HG03039 (cell line): ENCODE measurements at regions not wholly inside any gene's neighbourhood (a gene's known extent, or its start where the extent isn't known, plus 50 kb on each side); places are given as distances from the start of the nearest gene placed in this dataset.

Experiments used
- ATAC-seq: cut with Tn5 transposase; IDR thresholded peaks from one replicate; pipeline ENCODE4 v1.9.1; 2021; ENCODE audit warnings: mild to moderate bottlenecking, moderate library complexity; ENCODE audit not compliant: unreplicated experiment

GRCh38 chr2:120893811-120894584 lies 158.3 kb downstream of the GLI2 start:
- ATAC-seq = no peak

DNA sequence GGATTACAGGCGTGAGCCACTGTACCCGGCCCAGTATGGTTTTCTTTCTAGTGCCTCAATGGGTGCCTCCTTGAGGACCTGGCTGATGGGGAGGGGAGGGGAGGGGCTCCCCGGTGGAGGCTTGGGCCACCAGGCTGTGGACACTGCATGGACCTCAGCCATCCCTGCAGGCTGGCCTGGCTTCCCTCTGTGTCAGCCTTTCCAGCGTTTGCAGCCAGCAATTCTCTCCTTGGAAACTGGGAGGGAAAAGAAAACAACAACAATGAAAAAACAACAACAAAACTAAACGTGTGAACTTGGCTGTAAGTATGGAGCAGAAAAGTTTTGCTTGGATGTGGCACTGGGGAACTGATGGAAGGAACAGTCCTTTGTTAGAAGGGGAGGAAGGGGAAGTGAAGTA lies 159.3 kb downstream of the GLI2 start:
- ATAC-seq = no peak

DNA sequence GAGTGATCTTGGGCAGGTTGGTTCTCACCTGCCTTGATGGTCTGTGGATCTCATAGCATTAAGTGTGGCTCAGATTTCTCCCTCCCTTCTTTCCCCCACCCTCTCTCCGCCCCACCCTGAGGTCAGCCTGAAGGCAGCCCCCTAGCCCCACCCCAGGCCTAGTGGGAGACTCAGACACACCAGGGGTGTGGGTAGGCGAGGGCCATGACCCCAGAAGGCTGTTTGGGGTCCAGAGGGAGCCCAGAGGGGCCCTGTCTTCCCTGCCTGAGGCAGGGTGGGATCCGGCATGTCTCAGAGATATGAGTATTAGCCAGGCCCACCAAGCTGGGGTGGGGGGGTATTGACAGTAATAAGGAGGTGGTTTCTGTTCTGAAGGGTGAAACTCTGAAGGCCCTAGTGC lies 160.5 kb downstream of the GLI2 start:
- ATAC-seq = no peak

- ATAC-seq = no peak
Measured at GRCh38 chr2:120896901-120897300, 161.2 kb downstream of the GLI2 start.

DNA sequence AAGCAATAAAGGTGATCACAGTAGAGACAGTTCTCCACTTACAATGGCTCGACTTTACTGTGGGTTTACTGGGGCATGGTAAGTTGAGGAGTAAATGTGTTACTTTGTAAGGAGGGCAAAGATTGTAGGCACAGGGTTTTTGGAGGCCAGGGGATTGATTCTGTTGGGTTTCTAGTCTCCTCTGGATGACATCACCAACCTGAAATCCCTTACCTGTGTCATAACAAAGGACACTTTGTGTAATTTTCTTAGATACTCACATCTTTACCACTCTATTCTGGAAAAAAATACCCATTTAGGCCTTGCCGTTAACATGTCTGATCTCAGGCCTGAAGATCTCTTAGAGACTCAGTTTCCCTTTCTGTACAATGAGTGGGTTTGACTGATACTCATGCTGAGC lies 161.7 kb downstream of the GLI2 start:
- no peak for ATAC-seq

DNA sequence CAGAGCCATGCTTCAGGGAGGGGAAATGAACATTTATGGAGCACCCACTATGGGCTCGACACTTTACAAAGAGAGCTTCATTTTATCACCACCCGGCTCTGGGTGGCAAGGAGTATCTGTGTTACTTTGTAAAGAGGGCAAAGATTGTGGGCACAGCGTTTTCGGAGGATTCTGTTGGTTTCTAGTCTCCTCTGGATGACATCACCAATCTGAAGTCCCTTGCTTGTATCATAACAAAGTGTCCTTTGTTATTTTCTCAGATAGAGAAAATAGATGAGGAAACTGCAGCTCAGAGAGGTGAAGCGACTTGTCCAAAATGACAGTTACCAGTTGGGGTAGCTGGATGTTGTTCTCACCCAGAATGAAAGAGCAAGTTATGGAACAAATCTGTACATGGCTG lies 162.8 kb downstream of the GLI2 start:
- no peak for ATAC-seq

GRCh38 chr2:120898961-120899750 lies 163.5 kb downstream of the GLI2 start:
- no peak for ATAC-seq

DNA sequence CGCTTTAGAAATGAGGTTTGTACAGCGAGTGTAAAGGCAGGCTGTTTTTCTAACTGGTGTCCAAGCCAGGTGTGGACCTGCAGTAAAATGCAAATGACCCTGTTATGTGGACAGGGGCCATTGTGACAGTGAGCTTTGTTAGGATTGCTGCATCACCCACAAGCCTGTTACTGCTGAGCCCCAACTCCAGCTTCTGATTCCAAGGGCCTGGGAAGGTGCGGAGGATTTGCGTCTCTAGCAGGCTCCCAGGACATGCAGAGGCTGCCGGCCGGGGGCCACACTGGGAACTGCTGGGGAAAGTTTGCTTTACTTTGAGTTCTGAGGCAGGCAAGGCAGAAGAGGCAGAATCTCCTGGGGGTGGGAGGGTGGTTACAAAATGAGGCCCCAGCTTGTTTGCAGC lies 164.1 kb downstream of the GLI2 start:
- no peak for ATAC-seq

DNA sequence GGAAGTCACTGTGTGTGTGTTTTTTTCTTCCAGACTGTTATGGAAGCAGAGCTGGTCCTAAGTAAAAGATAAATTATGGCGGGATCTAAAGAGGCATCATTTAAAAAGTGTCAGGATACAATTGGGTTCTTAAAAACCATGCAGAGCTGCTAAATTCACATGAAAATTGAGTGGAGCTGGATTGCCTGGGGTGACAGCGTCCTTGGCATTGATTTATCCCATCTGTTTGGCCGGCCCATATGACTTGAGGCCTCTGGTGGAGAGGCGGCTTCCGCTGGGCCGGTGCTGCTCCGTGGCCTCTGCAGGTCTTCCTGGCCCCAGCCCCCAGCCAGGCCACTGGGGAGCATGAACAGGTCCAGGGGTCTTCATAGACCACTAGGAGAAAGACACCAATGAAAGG lies 165.5 kb downstream of the GLI2 start:
- ATAC-seq = no peak

DNA sequence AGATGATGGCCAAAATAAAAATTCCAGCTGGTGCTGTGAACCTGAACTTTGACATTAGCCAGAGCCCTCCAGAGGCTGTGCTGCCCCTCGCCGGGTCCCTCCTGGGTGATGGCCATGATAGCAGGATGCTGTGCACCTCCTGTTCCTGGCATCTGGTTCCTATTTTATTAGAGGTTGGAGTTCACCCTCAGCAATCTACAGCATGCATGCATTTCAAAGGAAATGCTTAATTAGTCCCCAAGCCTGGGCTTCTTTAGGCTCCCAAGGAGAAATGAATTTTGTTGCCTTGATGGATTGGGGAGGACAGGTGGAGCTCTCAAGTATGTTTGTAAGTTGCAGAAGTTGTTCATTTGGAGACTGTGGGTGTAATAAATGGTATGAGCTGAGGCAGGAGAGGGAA lies 166.9 kb downstream of the GLI2 start:
- no peak for ATAC-seq

DNA sequence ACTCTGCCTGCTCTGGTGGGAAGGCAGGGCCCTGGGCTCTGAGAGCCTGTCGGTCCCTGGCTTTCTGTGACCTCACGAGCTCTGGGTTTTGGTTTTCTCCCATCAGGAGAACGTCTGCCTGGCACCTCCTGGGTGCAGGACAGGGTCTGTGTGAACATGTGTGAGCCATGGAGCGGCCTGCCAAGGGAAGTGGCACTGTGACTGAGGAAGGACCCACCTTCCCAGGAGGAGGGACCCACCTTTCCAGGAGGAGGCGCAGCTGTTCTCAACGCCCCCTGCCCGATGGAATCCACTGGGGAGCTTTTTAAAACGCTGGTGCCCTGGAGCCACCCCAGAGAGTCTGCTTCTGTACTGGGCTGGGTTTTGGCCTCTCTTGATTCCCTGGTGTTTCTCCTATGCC lies 168.7 kb downstream of the GLI2 start:
- ATAC-seq = no peak

- no peak for ATAC-seq
Measured at GRCh38 chr2:120904830-120905234, 169.2 kb downstream of the GLI2 start.

- no peak for ATAC-seq
Measured at GRCh38 chr2:120905298-120905697, 169.6 kb downstream of the GLI2 start.

DNA sequence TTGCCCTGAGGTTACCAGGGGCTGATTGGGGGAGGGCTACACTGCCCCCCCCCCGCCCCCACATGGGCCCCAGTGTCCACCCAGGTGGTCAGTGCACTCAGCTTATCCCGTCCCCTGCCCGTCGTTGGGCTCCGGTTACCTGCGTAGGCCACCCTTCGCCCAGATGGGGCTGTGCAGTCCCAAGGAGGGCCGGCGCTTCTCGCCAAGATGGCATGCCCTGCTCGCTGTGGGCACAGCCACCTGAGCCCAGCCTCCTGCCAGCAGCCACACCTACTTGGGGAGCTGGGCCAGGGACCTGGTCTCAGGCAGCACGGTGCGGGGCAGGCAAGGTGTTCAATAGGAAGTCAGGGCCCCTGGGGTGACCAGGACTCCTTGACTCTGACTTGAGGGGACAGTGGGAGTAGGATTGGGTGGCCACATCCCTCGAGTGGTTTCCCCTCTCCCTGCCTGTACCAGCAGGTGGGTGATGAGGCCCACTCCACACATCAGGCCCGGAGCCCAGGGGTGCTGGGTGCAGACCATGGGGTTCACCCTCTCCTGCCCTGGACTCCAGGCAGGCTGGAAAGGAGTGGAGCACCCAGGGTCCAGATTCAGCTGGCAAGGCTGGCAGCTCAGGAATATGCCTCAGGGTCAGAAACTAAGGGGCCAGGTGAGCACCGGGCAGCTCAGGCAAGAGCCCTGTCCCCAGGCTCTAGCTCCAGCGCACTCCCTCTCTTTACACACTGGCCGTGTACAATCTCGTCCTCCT lies 170.3 kb downstream of the GLI2 start:
- ATAC-seq = no peak

- no peak for ATAC-seq
Measured at GRCh38 chr2:120906914-120907313, 171.2 kb downstream of the GLI2 start.

DNA sequence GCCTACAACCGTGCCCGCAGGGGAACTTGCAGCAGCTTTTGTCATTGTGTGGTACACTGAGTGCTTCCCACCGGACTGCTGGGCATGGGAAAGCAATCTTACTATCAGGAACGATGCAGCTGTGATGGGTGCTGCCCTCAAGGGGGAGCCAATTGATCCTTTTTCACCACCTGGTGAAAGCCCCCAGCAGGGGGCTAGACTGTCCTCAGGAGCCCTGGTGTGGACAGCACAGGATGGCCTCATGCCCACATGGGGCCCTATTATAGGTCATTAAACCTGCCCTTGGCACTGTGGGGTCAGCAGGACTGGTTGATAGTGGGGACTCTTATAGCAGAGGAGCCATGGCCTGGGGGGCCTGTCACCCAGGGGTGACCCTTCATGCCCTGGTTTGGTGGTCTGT lies 172.2 kb downstream of the GLI2 start:
- ATAC-seq = no peak

DNA sequence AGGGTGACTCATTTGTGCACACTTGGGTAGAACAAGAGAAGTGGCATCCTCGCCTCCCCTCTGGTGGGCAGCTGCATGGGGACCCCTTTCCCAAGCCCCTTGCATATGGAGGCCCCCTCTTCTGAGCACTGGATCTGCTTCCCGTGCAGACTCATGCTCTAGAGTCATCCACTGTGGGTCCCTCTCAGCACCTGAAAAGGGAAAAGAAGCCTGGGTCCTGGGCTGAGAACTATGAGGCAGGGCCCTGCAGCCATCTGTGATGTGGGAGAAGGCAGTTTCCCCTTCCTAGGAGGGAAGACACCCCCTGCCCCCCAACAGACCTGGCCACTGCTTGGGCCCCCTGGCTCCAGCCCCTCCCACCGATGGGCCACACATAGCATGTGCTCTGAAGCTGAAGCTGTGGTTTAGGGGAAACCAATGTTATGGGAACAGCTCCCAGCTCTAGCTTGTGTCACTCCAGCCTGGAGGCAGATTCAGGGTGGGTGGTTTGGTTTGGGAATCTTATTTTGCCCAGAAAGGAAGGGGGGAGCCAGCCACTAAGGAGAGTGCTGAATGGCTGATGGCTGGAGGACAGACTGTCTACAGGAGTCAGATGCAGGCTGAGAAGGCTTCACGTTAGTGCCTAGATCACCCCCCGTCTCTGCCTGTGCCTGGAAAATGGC lies 172.8 kb downstream of the GLI2 start:
- no peak for ATAC-seq

- no peak for ATAC-seq
Measured at GRCh38 chr2:120909102-120909501, 173.4 kb downstream of the GLI2 start.

- ATAC-seq = no peak
Measured at GRCh38 chr2:120910164-120910563, 174.5 kb downstream of the GLI2 start.

GRCh38 chr2:120910956-120911951 lies 175.6 kb downstream of the GLI2 start:
- ATAC-seq = no peak
